ENCODE measurements at regions not wholly inside any gene's neighbourhood (a gene's known extent, or its start where the extent isn't known, plus 50 kb on each side); places are given as distances from the start of the nearest gene placed in this dataset.

DNA sequence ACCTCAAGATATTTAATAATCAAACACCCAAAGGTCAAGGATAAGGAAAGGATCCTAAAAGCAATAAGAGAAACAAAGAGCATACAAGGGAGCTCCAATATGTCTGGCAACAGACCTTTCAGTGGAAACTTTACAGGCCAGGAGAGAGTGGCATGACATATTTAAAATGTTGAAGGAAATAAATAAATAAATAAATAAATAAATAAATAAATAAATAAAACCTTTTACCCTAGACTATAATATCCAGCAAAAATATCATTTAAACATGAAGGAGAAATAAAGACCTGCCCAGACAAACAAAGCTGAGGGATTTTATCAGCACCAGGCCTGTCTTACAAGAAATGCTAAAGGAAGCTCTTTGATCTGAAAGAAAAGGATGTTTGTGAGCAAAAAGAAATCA is 367.8 kb upstream of the PBX1 start:
- no peaks in the 10 kb centered on the region for H3F3A ChIP-seq (ENCODE audit: insufficient read depth, low read length, poor library complexity, severe bottlenecking)
- no peaks in the 10 kb centered on the region for H3K36me3 ChIP-seq (ENCODE audit: insufficient read depth, low read length)
- no peaks in the 10 kb centered on the region for H3K9me3 ChIP-seq (ENCODE audit: low read length)
- no peaks in the 10 kb centered on the region for H3K79me2 ChIP-seq (replicated peaks; ENCODE audit: insufficient read depth, low read length)
- H3K9me2 ChIP-seq (ENCODE audit: insufficient read depth, low read length), result no peaks in the 10 kb centered on the region
- no peaks in the 10 kb centered on the region for H4K20me1 ChIP-seq (ENCODE audit: insufficient read depth)
- no peak for TF ChIP-seq POLR2AphosphoS5 (IDR thresholded peaks at IDR 0.05)
- no peak for TF ChIP-seq RAD21 (conservative IDR thresholded peaks at IDR 0.05)
- no peak for TF ChIP-seq EP300 (conservative IDR thresholded peaks at IDR 0.05; ENCODE audit: poor library complexity, severe bottlenecking)
- TF ChIP-seq, protein P1, sequence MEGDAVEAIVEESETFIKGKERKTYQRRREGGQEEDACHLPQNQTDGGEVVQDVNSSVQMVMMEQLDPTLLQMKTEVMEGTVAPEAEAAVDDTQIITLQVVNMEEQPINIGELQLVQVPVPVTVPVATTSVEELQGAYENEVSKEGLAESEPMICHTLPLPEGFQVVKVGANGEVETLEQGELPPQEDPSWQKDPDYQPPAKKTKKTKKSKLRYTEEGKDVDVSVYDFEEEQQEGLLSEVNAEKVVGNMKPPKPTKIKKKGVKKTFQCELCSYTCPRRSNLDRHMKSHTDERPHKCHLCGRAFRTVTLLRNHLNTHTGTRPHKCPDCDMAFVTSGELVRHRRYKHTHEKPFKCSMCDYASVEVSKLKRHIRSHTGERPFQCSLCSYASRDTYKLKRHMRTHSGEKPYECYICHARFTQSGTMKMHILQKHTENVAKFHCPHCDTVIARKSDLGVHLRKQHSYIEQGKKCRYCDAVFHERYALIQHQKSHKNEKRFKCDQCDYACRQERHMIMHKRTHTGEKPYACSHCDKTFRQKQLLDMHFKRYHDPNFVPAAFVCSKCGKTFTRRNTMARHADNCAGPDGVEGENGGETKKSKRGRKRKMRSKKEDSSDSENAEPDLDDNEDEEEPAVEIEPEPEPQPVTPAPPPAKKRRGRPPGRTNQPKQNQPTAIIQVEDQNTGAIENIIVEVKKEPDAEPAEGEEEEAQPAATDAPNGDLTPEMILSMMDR (IDR thresholded peaks at IDR 0.05; ENCODE audit: poor library complexity, severe bottlenecking), result no peak
- no peak for TF ChIP-seq SMC3 (conservative IDR thresholded peaks at IDR 0.05; ENCODE audit: poor library complexity)
- no peak for TF ChIP-seq TAF1 (IDR thresholded peaks at IDR 0.05; ENCODE audit: low read depth)
- TF ChIP-seq, protein P2, sequence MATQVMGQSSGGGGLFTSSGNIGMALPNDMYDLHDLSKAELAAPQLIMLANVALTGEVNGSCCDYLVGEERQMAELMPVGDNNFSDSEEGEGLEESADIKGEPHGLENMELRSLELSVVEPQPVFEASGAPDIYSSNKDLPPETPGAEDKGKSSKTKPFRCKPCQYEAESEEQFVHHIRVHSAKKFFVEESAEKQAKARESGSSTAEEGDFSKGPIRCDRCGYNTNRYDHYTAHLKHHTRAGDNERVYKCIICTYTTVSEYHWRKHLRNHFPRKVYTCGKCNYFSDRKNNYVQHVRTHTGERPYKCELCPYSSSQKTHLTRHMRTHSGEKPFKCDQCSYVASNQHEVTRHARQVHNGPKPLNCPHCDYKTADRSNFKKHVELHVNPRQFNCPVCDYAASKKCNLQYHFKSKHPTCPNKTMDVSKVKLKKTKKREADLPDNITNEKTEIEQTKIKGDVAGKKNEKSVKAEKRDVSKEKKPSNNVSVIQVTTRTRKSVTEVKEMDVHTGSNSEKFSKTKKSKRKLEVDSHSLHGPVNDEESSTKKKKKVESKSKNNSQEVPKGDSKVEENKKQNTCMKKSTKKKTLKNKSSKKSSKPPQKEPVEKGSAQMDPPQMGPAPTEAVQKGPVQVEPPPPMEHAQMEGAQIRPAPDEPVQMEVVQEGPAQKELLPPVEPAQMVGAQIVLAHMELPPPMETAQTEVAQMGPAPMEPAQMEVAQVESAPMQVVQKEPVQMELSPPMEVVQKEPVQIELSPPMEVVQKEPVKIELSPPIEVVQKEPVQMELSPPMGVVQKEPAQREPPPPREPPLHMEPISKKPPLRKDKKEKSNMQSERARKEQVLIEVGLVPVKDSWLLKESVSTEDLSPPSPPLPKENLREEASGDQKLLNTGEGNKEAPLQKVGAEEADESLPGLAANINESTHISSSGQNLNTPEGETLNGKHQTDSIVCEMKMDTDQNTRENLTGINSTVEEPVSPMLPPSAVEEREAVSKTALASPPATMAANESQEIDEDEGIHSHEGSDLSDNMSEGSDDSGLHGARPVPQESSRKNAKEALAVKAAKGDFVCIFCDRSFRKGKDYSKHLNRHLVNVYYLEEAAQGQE (IDR thresholded peaks at IDR 0.05; ENCODE audit: borderline replicate concordance), result no peak
- no peak for TF ChIP-seq EZH2 (IDR thresholded peaks at IDR 0.05; ENCODE audit: borderline replicate concordance, insufficient read depth, low read length, poor library complexity, severe bottlenecking)
- H3K4me2 ChIP-seq (ENCODE audit: low read length), result no peak overlapping the region
- H3K4me3 ChIP-seq (ENCODE audit: low read length), result no peak overlapping the region
- H3K9ac ChIP-seq (ENCODE audit: low read length), result no peak overlapping the region
- no peak overlapping the region for H2AFZ ChIP-seq (ENCODE audit: low read depth, low read length)
- no peak overlapping the region for H3K27ac ChIP-seq (ENCODE audit: low read length)
- H3K27me3 ChIP-seq (ENCODE audit: insufficient read depth, low read depth, low read length), result no peaks in the 10 kb centered on the region

DNA sequence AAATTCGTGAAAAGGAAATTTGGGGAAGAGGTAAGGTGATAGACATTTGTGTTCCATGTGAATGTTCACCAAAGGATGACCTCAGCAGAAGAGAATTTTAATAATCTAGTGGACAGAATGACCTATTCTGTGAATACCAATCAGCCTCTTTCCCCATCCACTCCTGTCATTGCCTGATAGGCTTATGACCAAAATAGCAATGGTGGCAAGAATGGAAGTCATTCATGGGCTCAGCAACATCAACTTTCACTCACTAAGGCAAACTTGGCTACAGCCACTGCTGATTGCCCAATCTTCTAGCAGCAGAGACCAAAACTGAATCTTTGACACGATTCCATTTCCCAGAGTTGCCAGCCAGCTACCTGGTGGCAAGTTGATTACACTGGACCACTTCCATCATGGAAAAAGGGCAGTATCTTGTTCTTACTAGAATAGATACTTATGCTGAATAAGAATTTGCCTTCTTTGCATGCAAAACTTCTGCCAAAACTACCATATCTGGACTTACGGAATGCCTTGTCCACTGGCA is 348.7 kb upstream of the PBX1 start:
- Histone ChIP-seq H3K27ac (ENCODE audit: low read length) (no peak overlapping the region), H3K9ac (ENCODE audit: low read length) (no peak overlapping the region), H3K79me2 (replicated peaks; ENCODE audit: insufficient read depth, low read length) (no peaks in the 10 kb centered on the region), H3K4me3 (ENCODE audit: low read length) (no peak overlapping the region), H4K20me1 (ENCODE audit: insufficient read depth) (no peaks in the 10 kb centered on the region), H3K4me2 (ENCODE audit: low read length) (no peak overlapping the region), H3K36me3 (ENCODE audit: insufficient read depth, low read length) (no peaks in the 10 kb centered on the region), H3K9me3 (ENCODE audit: low read length) (no peaks in the 10 kb centered on the region), H3K27me3 (ENCODE audit: insufficient read depth, low read depth, low read length) (no peaks in the 10 kb centered on the region), H3K9me2 (ENCODE audit: insufficient read depth, low read length) (no peaks in the 10 kb centered on the region), H3F3A (ENCODE audit: insufficient read depth, low read length, poor library complexity, severe bottlenecking) (no peaks in the 10 kb centered on the region), H2AFZ (ENCODE audit: low read depth, low read length) (no peak overlapping the region)
- TF ChIP-seq EZH2 (IDR thresholded peaks at IDR 0.05; ENCODE audit: borderline replicate concordance, insufficient read depth, low read length, poor library complexity, severe bottlenecking) (no peak), TAF1 (IDR thresholded peaks at IDR 0.05; ENCODE audit: low read depth) (no peak), EP300 (conservative IDR thresholded peaks at IDR 0.05; ENCODE audit: poor library complexity, severe bottlenecking) (no peak), SMC3 (conservative IDR thresholded peaks at IDR 0.05; ENCODE audit: poor library complexity) (no peak), POLR2AphosphoS5 (IDR thresholded peaks at IDR 0.05) (no peak), RAD21 (conservative IDR thresholded peaks at IDR 0.05) (no peak), MXI1 (conservative IDR thresholded peaks at IDR 0.05; ENCODE audit: poor library complexity, severe bottlenecking) (no peak)
- TF ChIP-seq, protein P1 (IDR thresholded peaks at IDR 0.05; ENCODE audit: poor library complexity, severe bottlenecking), result no peak
- TF ChIP-seq, protein P2 (IDR thresholded peaks at IDR 0.05; ENCODE audit: borderline replicate concordance), result no peak

All from neural cell (in vitro differentiated cells).